Glutamatergic neuron (in vitro differentiated cells): ENCODE measurements at regions not wholly inside any gene's neighbourhood (a gene's known extent, or its start where the extent isn't known, plus 50 kb on each side); places are given as distances from the start of the nearest gene placed in this dataset.

Experiments
- DNase-seq: peaks from one replicate; pipeline ENCODE4 v3.0.0; 2022
- H3K27ac Mint-ChIP-seq: one replicate; pipeline ENCODE4 v1.8.0; 2020; ENCODE audit warnings: mild to moderate bottlenecking, mixed read lengths, inconsistent platforms; ENCODE audit not compliant: unreplicated experiment
- H3K27me3 Mint-ChIP-seq: one replicate; pipeline ENCODE4 v1.8.0; 2020; ENCODE audit warnings: mild to moderate bottlenecking, moderate library complexity, mixed read lengths, inconsistent platforms; ENCODE audit not compliant: unreplicated experiment
- H3K36me3 Mint-ChIP-seq: one replicate; pipeline ENCODE4 v1.8.0; 2020; ENCODE audit warnings: mild to moderate bottlenecking, mixed read lengths, inconsistent platforms; ENCODE audit not compliant: unreplicated experiment
- H3K4me1 Mint-ChIP-seq: one replicate; pipeline ENCODE4 v1.8.0; 2020; ENCODE audit warnings: mild to moderate bottlenecking, low read depth, mixed read lengths, inconsistent platforms; ENCODE audit not compliant: unreplicated experiment
- H3K4me3 Mint-ChIP-seq: one replicate; pipeline ENCODE4 v1.8.0; 2020; ENCODE audit warnings: mild to moderate bottlenecking, mixed read lengths, inconsistent platforms; ENCODE audit not compliant: unreplicated experiment
- H3K9me3 Mint-ChIP-seq: one replicate; pipeline ENCODE4 v1.8.0; 2020; ENCODE audit warnings: mild to moderate bottlenecking, moderate library complexity, mixed read lengths, inconsistent platforms; ENCODE audit not compliant: unreplicated experiment
- CTCF ChIP-seq: fragments of 200-600 bp; sonication (generic); IDR thresholded peaks from one replicate; pipeline ENCODE4 v1.5.0; 2021; ENCODE audit not compliant: partially characterized antibody, unreplicated experiment

DNA sequence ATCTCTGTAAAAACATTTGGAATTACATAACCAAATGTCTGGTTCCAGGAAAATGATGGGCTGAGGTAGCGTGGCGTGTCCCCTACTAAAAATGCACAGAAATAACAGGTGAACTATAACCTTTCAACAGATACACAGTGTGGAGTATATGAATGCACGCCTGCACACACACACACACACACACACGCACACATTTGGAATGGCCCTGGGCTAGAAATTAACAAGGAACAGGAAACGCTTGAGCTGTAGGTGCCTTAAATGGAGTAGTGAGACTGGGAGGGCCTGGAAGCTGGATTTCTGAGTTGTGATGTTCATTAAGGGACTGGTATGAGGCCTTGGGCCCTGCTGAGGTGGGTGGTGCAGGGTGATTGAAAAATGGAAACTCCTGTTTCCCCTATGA is 246.5 kb upstream of the C1orf174 start:
- peaks cover 4% of the 10 kb centered on the region for H3K36me3 Mint-ChIP-seq
- no peaks in the 10 kb centered on the region for H3K4me1 Mint-ChIP-seq
- no peak for DNase-seq
- peaks cover 22% of the 10 kb centered on the region for H3K9me3 Mint-ChIP-seq
- TF ChIP-seq CTCF: no peak
- no peak overlapping the region for H3K27ac Mint-ChIP-seq
- H3K4me3 Mint-ChIP-seq: no peak overlapping the region
- H3K27me3 Mint-ChIP-seq: peaks cover 4% of the 10 kb centered on the region

DNA sequence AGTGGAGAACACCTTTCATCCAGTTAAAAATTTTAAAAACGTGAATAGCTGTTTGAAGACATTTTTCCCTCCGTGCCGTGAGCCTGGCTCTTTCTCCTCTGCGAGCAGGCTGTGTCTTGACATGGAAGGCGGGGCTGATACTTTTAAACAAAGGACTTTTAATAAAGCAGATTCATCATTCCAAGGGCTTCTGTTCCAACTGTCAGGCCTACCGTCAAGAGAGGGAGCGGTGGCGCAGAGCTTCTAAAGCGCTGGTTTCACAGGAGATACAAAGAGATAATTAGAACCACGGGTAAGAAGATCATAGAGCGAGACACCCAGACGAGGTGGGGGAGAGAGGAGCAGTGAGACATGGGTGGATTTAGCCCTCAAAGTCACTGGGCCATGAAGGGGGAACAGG is 247.4 kb upstream of the C1orf174 start:
- H3K27ac Mint-ChIP-seq: no peak overlapping the region
- peaks cover 25% of the 10 kb centered on the region for H3K9me3 Mint-ChIP-seq
- peaks cover 3% of the 10 kb centered on the region for H3K27me3 Mint-ChIP-seq

DNA sequence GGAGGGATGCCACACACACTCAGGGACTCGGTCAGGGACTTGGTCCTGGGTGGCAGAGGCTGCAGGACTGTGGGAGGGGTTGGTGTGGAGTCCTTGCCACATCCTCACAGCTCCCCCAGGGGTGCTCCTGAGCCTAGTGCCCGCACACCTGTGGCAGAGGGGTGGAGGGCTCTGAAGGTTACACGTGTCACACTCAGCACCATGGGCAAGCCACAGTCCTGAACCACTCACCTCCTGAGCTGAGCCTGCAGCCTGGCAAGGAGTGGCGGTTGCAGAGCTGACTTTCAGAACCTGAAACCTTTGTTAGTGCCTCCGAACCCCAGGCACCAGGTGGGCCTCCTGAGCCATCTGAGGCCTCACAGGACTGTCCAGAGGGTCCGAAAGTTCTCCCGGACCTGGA is 249.2 kb upstream of the C1orf174 start:
- H3K36me3 Mint-ChIP-seq: peaks cover 4% of the 10 kb centered on the region
- peaks cover 26% of the 10 kb centered on the region for H3K9me3 Mint-ChIP-seq
- no peak overlapping the region for H3K4me3 Mint-ChIP-seq
- TF ChIP-seq CTCF: no peak
- DNase-seq: no peak
- H3K27me3 Mint-ChIP-seq: peaks cover 6% of the 10 kb centered on the region
- H3K4me1 Mint-ChIP-seq: no peaks in the 10 kb centered on the region
- H3K27ac Mint-ChIP-seq: no peak overlapping the region

More for the DNA sequence above, 247.4 kb upstream of the C1orf174 start:
- H3K4me1 Mint-ChIP-seq: no peaks in the 10 kb centered on the region
- DNase-seq: no peak
- peaks cover 4% of the 10 kb centered on the region for H3K36me3 Mint-ChIP-seq
- H3K4me3 Mint-ChIP-seq: no peak overlapping the region
- TF ChIP-seq CTCF: no peak

DNA sequence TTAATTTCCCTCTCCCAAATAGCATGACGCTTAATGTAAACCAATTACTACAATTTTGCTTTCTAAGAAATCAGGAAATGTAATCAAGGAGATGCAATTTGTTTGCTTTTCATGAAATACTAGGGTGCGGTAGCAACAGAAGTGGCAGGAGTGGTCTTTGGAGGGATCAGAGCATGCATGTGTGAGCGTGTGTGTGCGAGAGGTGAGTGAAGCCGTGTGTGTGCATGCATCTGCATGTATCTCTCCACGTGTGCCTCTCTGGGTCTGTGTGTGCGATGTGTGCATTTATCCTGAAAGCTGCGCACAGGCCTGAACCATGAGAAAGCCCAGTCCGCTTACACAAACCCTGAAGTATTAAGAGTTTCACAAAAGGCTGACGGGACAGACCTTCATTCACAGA is 249.8 kb upstream of the C1orf174 start:
- Mint-ChIP-seq H3K27me3 (peaks cover 6% of the 10 kb centered on the region), H3K27ac (no peak overlapping the region), H3K4me3 (no peak overlapping the region), H3K9me3 (peaks cover 26% of the 10 kb centered on the region), H3K4me1 (no peaks in the 10 kb centered on the region), H3K36me3 (peaks cover 4% of the 10 kb centered on the region)
- no peak for DNase-seq
- no peak for TF ChIP-seq CTCF

GRCh38 chr1:4150262-4150661 is 250.2 kb upstream of the C1orf174 start:
- H3K27me3 Mint-ChIP-seq: peaks cover 6% of the 10 kb centered on the region
- no peaks in the 10 kb centered on the region for H3K4me1 Mint-ChIP-seq
- TF ChIP-seq CTCF: no peak
- DNase-seq: no peak
- no peak overlapping the region for H3K27ac Mint-ChIP-seq
- H3K9me3 Mint-ChIP-seq: peaks cover 26% of the 10 kb centered on the region
- H3K4me3 Mint-ChIP-seq: no peak overlapping the region
- peaks cover 4% of the 10 kb centered on the region for H3K36me3 Mint-ChIP-seq
